Hepatocyte (in vitro differentiated cells): ENCODE measurements at regions not wholly inside any gene's neighbourhood (a gene's known extent, or its start where the extent isn't known, plus 50 kb on each side); places are given as distances from the start of the nearest gene placed in this dataset.
"Not testable (repeated sequence)": the region's sequence is repeated elsewhere in the genome, so short reads cannot be mapped to it uniquely, and the experiment has no call there.

Source experiments
- EZH2phosphoT487 ChIP-seq: fragments of 200-600 bp; sonication (generic); IDR thresholded peaks from one replicate; pipeline ENCODE4 v1.6.1; 2018; ENCODE audit warnings: antibody characterized with exemption, mild to moderate bottlenecking, low read depth, moderate library complexity; ENCODE audit not compliant: unreplicated experiment, severe bottlenecking
- TF ChIP-seq, protein P1 (sequence below): fragments of 200-600 bp; sonication (generic); IDR thresholded peaks from 2 replicates; pipeline ENCODE4 v1.5.1; 2016; ENCODE audit warnings: antibody characterized with exemption, mild to moderate bottlenecking; ENCODE audit not compliant: poor library complexity

GRCh38 chr11:98424773-98425172 is 596.0 kb upstream of the CNTN5 start:
- TF ChIP-seq, protein P1, sequence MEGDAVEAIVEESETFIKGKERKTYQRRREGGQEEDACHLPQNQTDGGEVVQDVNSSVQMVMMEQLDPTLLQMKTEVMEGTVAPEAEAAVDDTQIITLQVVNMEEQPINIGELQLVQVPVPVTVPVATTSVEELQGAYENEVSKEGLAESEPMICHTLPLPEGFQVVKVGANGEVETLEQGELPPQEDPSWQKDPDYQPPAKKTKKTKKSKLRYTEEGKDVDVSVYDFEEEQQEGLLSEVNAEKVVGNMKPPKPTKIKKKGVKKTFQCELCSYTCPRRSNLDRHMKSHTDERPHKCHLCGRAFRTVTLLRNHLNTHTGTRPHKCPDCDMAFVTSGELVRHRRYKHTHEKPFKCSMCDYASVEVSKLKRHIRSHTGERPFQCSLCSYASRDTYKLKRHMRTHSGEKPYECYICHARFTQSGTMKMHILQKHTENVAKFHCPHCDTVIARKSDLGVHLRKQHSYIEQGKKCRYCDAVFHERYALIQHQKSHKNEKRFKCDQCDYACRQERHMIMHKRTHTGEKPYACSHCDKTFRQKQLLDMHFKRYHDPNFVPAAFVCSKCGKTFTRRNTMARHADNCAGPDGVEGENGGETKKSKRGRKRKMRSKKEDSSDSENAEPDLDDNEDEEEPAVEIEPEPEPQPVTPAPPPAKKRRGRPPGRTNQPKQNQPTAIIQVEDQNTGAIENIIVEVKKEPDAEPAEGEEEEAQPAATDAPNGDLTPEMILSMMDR, result not testable (repeated sequence)
- not testable (repeated sequence) for TF ChIP-seq EZH2phosphoT487
